IMR-90 (cell line): ENCODE measurements at regions not wholly inside any gene's neighbourhood (a gene's known extent, or its start where the extent isn't known, plus 50 kb on each side); places are given as distances from the start of the nearest gene placed in this dataset.

Experiments used
- CEBPB ChIP-seq: IDR thresholded peaks from 2 replicates; pipeline ENCODE4 v1.6.1; 2012; ENCODE audit warnings: low read depth, low read length, improper control_type of control experiment
- CHD1 ChIP-seq: IDR thresholded peaks from 2 replicates; pipeline ENCODE4 v1.6.1; 2012; ENCODE audit warnings: low read depth, low read length, improper control_type of control experiment
- FOS ChIP-seq: fragments of 150-350 bp; IDR thresholded peaks from 2 replicates; pipeline ENCODE4 v1.6.1; 2016; ENCODE audit warnings: low read depth, low read length
- MAFK ChIP-seq: IDR thresholded peaks from 2 replicates; pipeline ENCODE4 v1.6.1; 2012; ENCODE audit warnings: low read depth, low read length, improper control_type of control experiment
- NFE2L2 ChIP-seq: fragments of 150-350 bp; IDR thresholded peaks from 2 replicates; pipeline ENCODE4 v1.6.1; 2016; ENCODE audit warnings: low read depth, mild to moderate bottlenecking, low read length
- POLR2A ChIP-seq: IDR thresholded peaks from 2 replicates; pipeline ENCODE4 v1.6.1; 2012; ENCODE audit warnings: mild to moderate bottlenecking, low read depth, low read length
- RCOR1 ChIP-seq: IDR thresholded peaks from 2 replicates; pipeline ENCODE4 v1.6.1; 2012; ENCODE audit warnings: mild to moderate bottlenecking, low read length, improper control_type of control experiment; ENCODE audit not compliant: insufficient replicate concordance
- TF ChIP-seq, protein P1 (sequence below): conservative IDR thresholded peaks from 2 replicates; pipeline ENCODE4 v1.5.1; 2012; ENCODE audit warnings: mild to moderate bottlenecking, low read depth, low read length, improper control_type of control experiment
- TF ChIP-seq, protein P2 (sequence below): fragments of 150-350 bp; IDR thresholded peaks from 2 replicates; pipeline ENCODE4 v1.6.1; 2016; ENCODE audit warnings: low read depth, mild to moderate bottlenecking, low read length, moderate library complexity, borderline replicate concordance

DNA sequence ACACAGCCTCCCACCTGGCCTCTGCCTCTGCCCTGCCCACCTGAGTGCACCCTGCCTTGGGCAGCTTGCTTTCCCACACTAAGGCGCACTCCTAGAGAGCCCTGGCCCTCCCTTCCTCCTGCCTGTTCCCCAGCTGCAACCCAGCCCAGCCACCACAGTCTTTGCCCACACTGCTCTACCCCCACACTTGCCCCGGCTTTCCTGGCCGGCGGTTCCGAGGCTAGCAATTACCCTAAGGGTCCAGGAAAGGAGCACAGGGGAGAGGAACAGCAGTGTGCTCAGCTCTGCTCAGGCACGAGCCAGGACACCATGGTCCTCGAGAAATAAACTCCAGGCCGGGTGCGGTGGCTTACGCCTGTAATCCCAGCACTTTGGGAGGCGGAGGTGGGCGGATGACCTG is 237.8 kb upstream of the RAB6C start:
- TF ChIP-seq POLR2A: no peak
- TF ChIP-seq, protein P1, sequence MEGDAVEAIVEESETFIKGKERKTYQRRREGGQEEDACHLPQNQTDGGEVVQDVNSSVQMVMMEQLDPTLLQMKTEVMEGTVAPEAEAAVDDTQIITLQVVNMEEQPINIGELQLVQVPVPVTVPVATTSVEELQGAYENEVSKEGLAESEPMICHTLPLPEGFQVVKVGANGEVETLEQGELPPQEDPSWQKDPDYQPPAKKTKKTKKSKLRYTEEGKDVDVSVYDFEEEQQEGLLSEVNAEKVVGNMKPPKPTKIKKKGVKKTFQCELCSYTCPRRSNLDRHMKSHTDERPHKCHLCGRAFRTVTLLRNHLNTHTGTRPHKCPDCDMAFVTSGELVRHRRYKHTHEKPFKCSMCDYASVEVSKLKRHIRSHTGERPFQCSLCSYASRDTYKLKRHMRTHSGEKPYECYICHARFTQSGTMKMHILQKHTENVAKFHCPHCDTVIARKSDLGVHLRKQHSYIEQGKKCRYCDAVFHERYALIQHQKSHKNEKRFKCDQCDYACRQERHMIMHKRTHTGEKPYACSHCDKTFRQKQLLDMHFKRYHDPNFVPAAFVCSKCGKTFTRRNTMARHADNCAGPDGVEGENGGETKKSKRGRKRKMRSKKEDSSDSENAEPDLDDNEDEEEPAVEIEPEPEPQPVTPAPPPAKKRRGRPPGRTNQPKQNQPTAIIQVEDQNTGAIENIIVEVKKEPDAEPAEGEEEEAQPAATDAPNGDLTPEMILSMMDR: no peak
- TF ChIP-seq, protein P2, sequence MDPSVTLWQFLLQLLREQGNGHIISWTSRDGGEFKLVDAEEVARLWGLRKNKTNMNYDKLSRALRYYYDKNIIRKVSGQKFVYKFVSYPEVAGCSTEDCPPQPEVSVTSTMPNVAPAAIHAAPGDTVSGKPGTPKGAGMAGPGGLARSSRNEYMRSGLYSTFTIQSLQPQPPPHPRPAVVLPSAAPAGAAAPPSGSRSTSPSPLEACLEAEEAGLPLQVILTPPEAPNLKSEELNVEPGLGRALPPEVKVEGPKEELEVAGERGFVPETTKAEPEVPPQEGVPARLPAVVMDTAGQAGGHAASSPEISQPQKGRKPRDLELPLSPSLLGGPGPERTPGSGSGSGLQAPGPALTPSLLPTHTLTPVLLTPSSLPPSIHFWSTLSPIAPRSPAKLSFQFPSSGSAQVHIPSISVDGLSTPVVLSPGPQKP: no peak
- TF ChIP-seq MAFK: no peak
- TF ChIP-seq FOS: no peak
- no peak for TF ChIP-seq CHD1
- TF ChIP-seq CEBPB: no peak
- TF ChIP-seq NFE2L2: no peak
- no peak for TF ChIP-seq RCOR1
